ENCODE measurements at regions not wholly inside any gene's neighbourhood (a gene's known extent, or its start where the extent isn't known, plus 50 kb on each side); places are given as distances from the start of the nearest gene placed in this dataset.

- ChIA-PET POLR2A (ENCODE audit: partially characterized antibody) (no interaction called here), CTCF (ENCODE audit: partially characterized antibody) (interaction anchor here (1.0 to 4.3 kb wide), 6 partner anchors 11 to 135 kb away, joined by 3 to 14 read pairs (median 7); no protein-coding TSS in a partner anchor)
- H3K56ac ChIP-seq (replicated peaks; ENCODE audit: insufficient read length, low read depth, low read length) = no peak overlapping the region
- H2BK12ac ChIP-seq (ENCODE audit: low read depth, low read length) = no peak overlapping the region; the same call in 1 of the 2 replicates
- H3K27me3 ChIP-seq (replicated peaks in 1 of 4; ENCODE audit: control insufficient read depth in 3 of 4, extremely low read depth in 1 of 4, insufficient read depth in 3 of 4, low read length in 3 of 4) = no peaks in the 10 kb centered on the region
- H3K18ac ChIP-seq (ENCODE audit: extremely low read depth, low read length) = no peak overlapping the region
- H3K14ac ChIP-seq (ENCODE audit: insufficient read length) = no peak overlapping the region
- H2AFZ ChIP-seq (ENCODE audit: low read length) = no peak overlapping the region
- H2AK5ac ChIP-seq (ENCODE audit: low read depth, low read length) = no peak overlapping the region
- no peak overlapping the region; the same call in 1 of the 2 replicates for H4K8ac ChIP-seq (ENCODE audit: extremely low read depth, insufficient read depth, low read length)
- no peak overlapping the region for H3K4me2 ChIP-seq (ENCODE audit: insufficient read depth in 1 of 2, low read depth in 2 of 2, low read length in 2 of 2)
- no peak overlapping the region for H4K91ac ChIP-seq (replicated peaks; ENCODE audit: insufficient read length, low read length)
- DNase-seq (ENCODE audit: low read depth in 1 of 2, low spot score in 2 of 2) (no peak), FAIRE-seq (no peak)
- peaks cover 7 to 22% of the 10 kb centered on the region in 2 experiments for H3K9me3 ChIP-seq (ENCODE audit: insufficient read depth in 2 of 2, low read depth in 1 of 2, low read length in 1 of 2)
- no peak overlapping the region for H2BK120ac ChIP-seq (replicated peaks; ENCODE audit: low read depth, low read length)
- H4K20me1 ChIP-seq (replicated peaks in 1 of 2; ENCODE audit: control insufficient read depth in 1 of 2, insufficient read depth in 2 of 2, low read length in 2 of 2) = no peaks in the 10 kb centered on the region
- H3K9ac ChIP-seq (replicated peaks in 1 of 4; ENCODE audit: extremely low read depth in 1 of 4, low read depth in 3 of 4, low read length in 3 of 4) = no peak overlapping the region
- no peak overlapping the region for H2BK20ac ChIP-seq (ENCODE audit: low read length)
- no peaks in the 10 kb centered on the region for H3K79me2 ChIP-seq (ENCODE audit: control insufficient read depth in 1 of 2, insufficient read depth in 2 of 2, low read length in 2 of 2)
- H3K23ac ChIP-seq (ENCODE audit: insufficient read length) = no peak overlapping the region
- TF ChIP-seq YY1 (IDR thresholded peaks at IDR 0.05; ENCODE audit: low read depth, low read length) = no peak
- no peak for TF ChIP-seq PHF8 (conservative IDR thresholded peaks at IDR 0.05; ENCODE audit: low read depth, low read length)
- no peak for TF ChIP-seq NRF1 (IDR thresholded peaks at IDR 0.05; ENCODE audit: low read depth, low read length)
- no peak for TF ChIP-seq ZNF274 (IDR thresholded peaks at IDR 0.05; ENCODE audit: borderline replicate concordance, extremely low read depth, low read length)
- TF ChIP-seq MAFK (IDR thresholded peaks at IDR 0.05; ENCODE audit: low read depth, low read length) = no peak
- TF ChIP-seq SIN3A (conservative IDR thresholded peaks at IDR 0.05 in 1 of 2, IDR thresholded peaks at IDR 0.05 in 1 of 2; ENCODE audit: low read depth in 1 of 2, low read length in 2 of 2) = no peak
- TF ChIP-seq GTF2F1 (IDR thresholded peaks at IDR 0.05; ENCODE audit: borderline replicate concordance, low read depth, low read length) = no peak
- no peak for TF ChIP-seq SIRT6 (IDR thresholded peaks at IDR 0.05; ENCODE audit: low read length)
- WGBS, 2 experiments (ENCODE audit: extremely low coverage in 1 of 2, insufficient coverage in 1 of 2, insufficient read length in 1 of 2, insufficient replicate concordance in 2 of 2, low coverage in 1 of 2, low lambda C conversion rate in 2 of 2, missing lambda C conversion rate in 1 of 2) = 95% methylated on average over 6 of the region's 6 CpGs; no CpG with 5 or more reads in 1 of the 2 experiments
- H2BK5ac ChIP-seq (ENCODE audit: low read depth, low read length) = no peak overlapping the region
- H3K27ac ChIP-seq (ENCODE audit: low read depth, low read length) = no peak overlapping the region
- no peak overlapping the region for H4K5ac ChIP-seq (ENCODE audit: insufficient read length, low read depth, low read length)
- H2BK15ac ChIP-seq (ENCODE audit: low read length) = no peak overlapping the region
- H3K79me1 ChIP-seq (ENCODE audit: low read depth, low read length) = no peaks in the 10 kb centered on the region
- peaks cover 0 to 2% (median 0%) of the 10 kb centered on the region in 4 experiments; a peak in 1 of 8 replicates for H3K36me3 ChIP-seq (ENCODE audit: control insufficient read depth in 2 of 4, insufficient read depth in 4 of 4, low read length in 3 of 4)
- peaks cover 0 to 6% (median 2%) of the 10 kb centered on the region in 4 experiments; a peak in 3 of 7 replicates for H3K4me1 ChIP-seq (replicated peaks in 1 of 4; ENCODE audit: control insufficient read depth in 3 of 4, insufficient read depth in 4 of 4, low read length in 3 of 4)
- H3K23me2 ChIP-seq (ENCODE audit: low read depth, low read length) = no peaks in the 10 kb centered on the region
- H3K4ac ChIP-seq (replicated peaks; ENCODE audit: insufficient read length, low read depth, low read length) = no peak overlapping the region
- H3K4me3 ChIP-seq (ENCODE audit: extremely low read depth in 1 of 4, insufficient read depth in 2 of 4, low read depth in 3 of 4, low read length in 4 of 4) = no peak overlapping the region
These were observed 94.3 kb upstream of the EIF5 start for GRCh38 chr14:103239751-103240150.
